A549 (cell line): ENCODE measurements at regions not wholly inside any gene's neighbourhood (a gene's known extent, or its start where the extent isn't known, plus 50 kb on each side); places are given as distances from the start of the nearest gene placed in this dataset.

Experiments
- ATAC-seq, 2 experiments: fragments of 200-7000 bp in 1 of 2; fragments of >200 bp in 1 of 2; cut with Nextera tagmentation in 1 of 2; cut with Tn5 transposase in 1 of 2; 3 replicates each; pipeline versions ENCODE4 v1.8.0 to v1.9.1; 2018 to 2020; ENCODE audit warnings: mild to moderate bottlenecking in 1 of 2, moderate library complexity in 1 of 2
- CTCF ChIA-PET: fragments of 300-600 bp; sonication (Branson Sonifier 250); formaldehyde crosslinking; extraction: SDS; loops from one replicate; lab custom pipeline; 2021; ENCODE audit warnings: antibody characterized with exemption, inconsistent platforms; lab: Yijun Ruan, JAX
- POLR2A ChIA-PET: fragments of 350-600 bp; formaldehyde crosslinking; extraction: SDS; loops from one replicate; lab custom pipeline; 2021; ENCODE audit warnings: antibody characterized with exemption, inconsistent platforms; lab: Yijun Ruan, JAX
- DNase-seq, 2 experiments: peaks; one replicate each; pipeline versions ENCODE4 v3.0.0 to v3.0.0-alpha.2; 2011 to 2016; ENCODE audit warnings: low read depth in 1 of 2, low spot score in 1 of 2
- FAIRE-seq: peaks from 2 replicates; lab custom pipeline; 2011; peaks lifted over from hg19 to GRCh38; lab: Jason Lieb, UNC
- H3K27ac ChIP-seq, 2 experiments: fragments of >200 bp; sonication (Bioruptor Twin); formaldehyde crosslinking; 3 replicates each; pipeline ENCODE4 v1.5.1; 2016 to 2017
- H3K4me1 ChIP-seq: fragments of >200 bp; sonication (Bioruptor Twin); formaldehyde crosslinking; 3 replicates; pipeline ENCODE4 v1.6.1; 2016
- H3K4me2 ChIP-seq: fragments of >200 bp; sonication (Bioruptor Twin); formaldehyde crosslinking; 3 replicates; pipeline ENCODE4 v1.6.1; 2016
- H3K4me3 ChIP-seq: fragments of >200 bp; sonication (Bioruptor Twin); formaldehyde crosslinking; 3 replicates; pipeline ENCODE4 v1.5.1; 2016
- H3K9me3 ChIP-seq: fragments of >200 bp; sonication (Bioruptor Twin); formaldehyde crosslinking; 3 replicates; pipeline ENCODE4 v1.6.1; 2016
- CHD2 ChIP-seq: fragments of 150-350 bp; IDR thresholded peaks from 2 replicates; pipeline ENCODE4 v1.6.1; 2014; ENCODE audit warnings: low read length; ENCODE audit not compliant: partially characterized antibody
- EHMT2 ChIP-seq: fragments of 200-600 bp; sonication (generic); IDR thresholded peaks from 2 replicates; pipeline ENCODE4 v1.6.1; 2016; ENCODE audit warnings: antibody characterized with exemption, low read depth, mild to moderate bottlenecking, moderate library complexity
- ESRRA ChIP-seq: fragments of 150-350 bp; IDR thresholded peaks from 2 replicates; pipeline ENCODE4 v1.6.1; 2014; ENCODE audit warnings: mild to moderate bottlenecking, low read length, borderline replicate concordance
- FOSB ChIP-seq: fragments of 250-450 bp; sonication (Bioruptor Pico); IDR thresholded peaks from 2 replicates; pipeline ENCODE4 v1.5.0; 2020; ENCODE audit warnings: mild to moderate bottlenecking, moderate library complexity
- HDAC2 ChIP-seq: fragments of 200-600 bp; sonication (generic); IDR thresholded peaks from 2 replicates; pipeline ENCODE4 v1.6.1; 2016
- HEYL ChIP-seq: fragments of 250-450 bp; sonication (Bioruptor Pico); IDR thresholded peaks from 2 replicates; pipeline ENCODE4 v1.8.0; 2021; ENCODE audit warnings: mild to moderate bottlenecking, moderate library complexity
- HOXB13 ChIP-seq: fragments of 250-450 bp; sonication (Bioruptor Pico); IDR thresholded peaks from 2 replicates; pipeline ENCODE4 v1.5.0; 2020; ENCODE audit warnings: low read depth, mild to moderate bottlenecking, moderate library complexity
- KDM1A ChIP-seq: fragments of 200-600 bp; sonication (generic); IDR thresholded peaks from 2 replicates; pipeline ENCODE4 v1.6.1; 2016; ENCODE audit warnings: low read depth, mild to moderate bottlenecking
- KDM5A ChIP-seq: fragments of 200-600 bp; sonication (generic); IDR thresholded peaks from 2 replicates; pipeline ENCODE4 v1.6.1; 2016; ENCODE audit warnings: antibody characterized with exemption, mild to moderate bottlenecking
- MAFK ChIP-seq: fragments of 450-650 bp; IDR thresholded peaks from 2 replicates; pipeline ENCODE4 v1.6.1; 2014; ENCODE audit not compliant: partially characterized antibody
- MAX ChIP-seq: IDR thresholded peaks from 2 replicates; pipeline ENCODE4 v1.6.1; 2012
- MAZ ChIP-seq: fragments of 150-350 bp; IDR thresholded peaks from 2 replicates; pipeline ENCODE4 v1.6.1; 2014; ENCODE audit warnings: antibody characterized with exemption, low read depth, low read length, borderline replicate concordance
- MYC ChIP-seq: IDR thresholded peaks from 2 replicates; pipeline ENCODE4 v1.6.1; 2012; ENCODE audit warnings: mild to moderate bottlenecking, inconsistent platforms, low read length, improper control_type of control experiment, borderline replicate concordance
- NFE2L2 ChIP-seq: fragments of 150-350 bp; conservative IDR thresholded peaks from 2 replicates; pipeline ENCODE4 v1.6.1; 2014; ENCODE audit warnings: low read length
- PHF8 ChIP-seq: fragments of 200-600 bp; sonication (generic); IDR thresholded peaks from 2 replicates; pipeline ENCODE4 v1.6.1; 2016; ENCODE audit warnings: low read depth, mild to moderate bottlenecking, antibody characterized with exemption, moderate library complexity, borderline replicate concordance
- POLR2A ChIP-seq: IDR thresholded peaks from 2 replicates; pipeline ENCODE4 v1.6.1; 2012; ENCODE audit warnings: mild to moderate bottlenecking, low read length
- RAD21 ChIP-seq, 2 experiments: fragments of >200 bp in 1 of 2; sonication (Bioruptor Twin) in 1 of 2; formaldehyde crosslinking in 1 of 2; IDR thresholded peaks in 1 of 2; conservative IDR thresholded peaks in 1 of 2; 2 replicates in 1 of 2; 3 replicates in 1 of 2; pipeline ENCODE4 v1.6.1; 2012 to 2018; ENCODE audit warnings: inconsistent platforms in 1 of 2
- RARB ChIP-seq: fragments of 250-450 bp; sonication (Bioruptor Pico); IDR thresholded peaks from 2 replicates; pipeline ENCODE4 v1.8.0; 2021; ENCODE audit warnings: mild to moderate bottlenecking, moderate library complexity
- RCOR1 ChIP-seq: fragments of 150-350 bp; IDR thresholded peaks from 2 replicates; pipeline ENCODE4 v1.6.1; 2014; ENCODE audit warnings: antibody characterized with exemption, low read length, low read depth
- RFX5 ChIP-seq: fragments of 450-650 bp; IDR thresholded peaks from 2 replicates; pipeline ENCODE4 v1.7.1; 2014; ENCODE audit warnings: antibody characterized with exemption, mild to moderate bottlenecking, moderate library complexity
- RNF2 ChIP-seq: fragments of 200-600 bp; sonication (generic); IDR thresholded peaks from 2 replicates; pipeline ENCODE4 v1.6.1; 2016; ENCODE audit warnings: low read depth, mild to moderate bottlenecking, antibody characterized with exemption, moderate library complexity, borderline replicate concordance
- SMC3 ChIP-seq: fragments of >200 bp; sonication (Bioruptor Twin); formaldehyde crosslinking; IDR thresholded peaks from 3 replicates; pipeline ENCODE4 v1.6.1; 2018; ENCODE audit warnings: inconsistent platforms
- ZC3H11A ChIP-seq: fragments of 450-650 bp; IDR thresholded peaks from 2 replicates; pipeline ENCODE4 v1.6.1; 2014; ENCODE audit warnings: antibody characterized with exemption, mild to moderate bottlenecking
- ZNF302 ChIP-seq: fragments of 250-450 bp; sonication (Bioruptor Pico); IDR thresholded peaks from 2 replicates; pipeline ENCODE4 v1.9.0; 2021; ENCODE audit warnings: inconsistent platforms, mild to moderate bottlenecking, moderate library complexity
- WGBS: methylation state at CpG from one replicate; pipeline ENCODE4 v1.1.6; 2017; ENCODE audit errors: missing lambda C conversion rate; 5-methylcytosine and 5-hydroxymethylcytosine counted together

GRCh38 chrX:125384867-125385266 lies 65.2 kb downstream of the TEX13C start:
- Histone ChIP-seq H3K4me1 (no peaks in the 10 kb centered on the region), H3K27ac (no peak overlapping the region), H3K4me2 (no peak overlapping the region), H3K4me3 (no peak overlapping the region), H3K9me3 (no peaks in the 10 kb centered on the region)
- ChIA-PET POLR2A (no interaction called here), CTCF (no interaction called here)
- no peak for FAIRE-seq
- 0% methylated on average over 1 of the region's 1 CpG for WGBS
- no peak for ATAC-seq
- DNase-seq = no peak
- TF ChIP-seq RFX5 (no peak), SMC3 (no peak), CHD2 (no peak), POLR2A (no peak), ESRRA (no peak), HEYL (no peak)

GRCh38 chrX:125387945-125388344 lies 68.3 kb downstream of the TEX13C start:
- WGBS = 48% methylated on average over 7 of the region's 7 CpGs
- FAIRE-seq = no peak
- no peak for TF ChIP-seq MAFK
- no peak for TF ChIP-seq EHMT2
- no peak for TF ChIP-seq RCOR1
- no peak for TF ChIP-seq RARB (CRISPR knock-in tag)
- no peak for TF ChIP-seq ESRRA
- TF ChIP-seq KDM1A = no peak
- TF ChIP-seq MAZ = no peak
- no peak for TF ChIP-seq HDAC2
- TF ChIP-seq MYC = no peak
- Histone ChIP-seq H3K4me3 (no peak overlapping the region), H3K4me1 (no peaks in the 10 kb centered on the region), H3K27ac (no peak overlapping the region), H3K9me3 (no peaks in the 10 kb centered on the region), H3K4me2 (no peak overlapping the region)
- DNase-seq = no peak
- CTCF ChIA-PET = no interaction called here
- POLR2A ChIA-PET = no interaction called here
- ATAC-seq = no peak

- ChIA-PET POLR2A (no interaction called here), CTCF (no interaction called here)
- FAIRE-seq (no peak), DNase-seq (no peak), ATAC-seq (no peak)
- Histone ChIP-seq H3K9me3 (no peaks in the 10 kb centered on the region), H3K27ac (no peak overlapping the region), H3K4me1 (no peaks in the 10 kb centered on the region), H3K4me2 (no peak overlapping the region), H3K4me3 (no peak overlapping the region)
- 62% methylated on average over 4 of the region's 4 CpGs for WGBS
- TF ChIP-seq HDAC2 (no peak), PHF8 (no peak), ZC3H11A (no peak), KDM5A (no peak), FOSB (no peak), RCOR1 (no peak), ZNF302 (CRISPR knock-in tag) (no peak), RAD21 (conservative IDR thresholded peaks at IDR 0.05 in 1 of 2, IDR thresholded peaks at IDR 0.05 in 1 of 2) (no peak)
Measured at GRCh38 chrX:125394449-125394848, 74.8 kb downstream of the TEX13C start.

- H3K4me3 ChIP-seq = no peak overlapping the region
- ChIA-PET CTCF (no interaction called here), POLR2A (no interaction called here)
- no peak overlapping the region for H3K27ac ChIP-seq
- no peak overlapping the region for H3K4me2 ChIP-seq
- H3K4me1 ChIP-seq = no peaks in the 10 kb centered on the region
- FAIRE-seq (no peak), ATAC-seq (no peak), DNase-seq (no peak)
- H3K9me3 ChIP-seq = no peaks in the 10 kb centered on the region
- TF ChIP-seq RNF2 (no peak), ZNF302 (CRISPR knock-in tag) (no peak), RAD21 (conservative IDR thresholded peaks at IDR 0.05 in 1 of 2, IDR thresholded peaks at IDR 0.05 in 1 of 2) (no peak), EHMT2 (no peak), MAX (no peak), NFE2L2 (no peak), HOXB13 (CRISPR knock-in tag) (no peak)
Measured at GRCh38 chrX:125395626-125396025, 76.0 kb downstream of the TEX13C start.
